ACHN (cell line): ENCODE measurements at regions not wholly inside any gene's neighbourhood (a gene's known extent, or its start where the extent isn't known, plus 50 kb on each side); places are given as distances from the start of the nearest gene placed in this dataset.
A peak's percentile ranks its signal among the peaks of the same experiment; 100 is the strongest.

Source experiments
- DNase-seq: peaks from one replicate; pipeline ENCODE4 v3.0.0-alpha.2; 2015
- in situ Hi-C: cut with HindIII; loops from 2 replicates; pipeline ENCODE4 v1.10.0; 2017; ENCODE audit warnings: low sequenced_read_pairs, low pct_ligation_motif_present, low pct_unique_long_range_greater_than_20kb

DNA sequence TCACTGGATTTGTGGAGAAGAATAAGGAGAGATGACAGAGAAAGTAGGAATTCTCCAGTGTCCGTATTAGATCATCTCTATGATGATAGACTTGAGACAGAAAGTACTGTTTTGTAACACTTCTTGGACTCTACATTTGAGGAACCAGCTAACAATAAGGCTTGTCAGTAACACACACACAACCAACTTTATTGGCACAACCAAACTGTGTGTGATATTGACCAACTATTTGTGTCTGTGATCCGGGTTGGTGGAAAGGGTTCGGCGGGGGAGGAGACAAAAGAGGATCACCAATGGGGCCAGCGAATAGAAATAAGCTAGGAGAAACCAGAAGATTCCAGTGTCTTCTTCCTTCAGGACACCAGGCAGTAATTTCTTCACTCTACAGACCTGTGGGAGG lies 79.8 kb downstream of the MARCHF4 start:
- in situ Hi-C loops, result no loop called here

DNA sequence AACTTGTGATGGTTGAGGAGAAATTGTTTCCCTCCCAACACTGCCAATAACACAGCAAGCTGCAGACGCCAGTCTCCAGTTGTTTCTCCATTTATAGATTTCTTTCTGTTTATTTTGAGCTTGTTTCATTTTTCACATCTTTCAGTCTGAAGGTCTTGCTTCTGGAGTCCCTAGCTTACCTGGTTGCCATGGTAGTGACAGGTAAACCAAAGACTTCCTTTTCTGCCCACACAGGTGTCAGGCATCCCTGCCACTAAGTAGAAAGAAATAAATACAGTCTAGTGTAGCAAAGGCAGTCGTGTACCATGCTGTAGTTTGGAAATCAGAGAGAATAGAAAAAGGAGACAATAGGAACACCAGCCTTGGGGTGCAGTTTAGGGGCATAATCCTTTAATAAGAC lies 82.8 kb downstream of the MARCHF4 start:
- in situ Hi-C loops, result no loop called here
- no peak for DNase-seq

More for the DNA sequence above, 79.8 kb downstream of the MARCHF4 start:
- DNase-seq, result no peak

DNA sequence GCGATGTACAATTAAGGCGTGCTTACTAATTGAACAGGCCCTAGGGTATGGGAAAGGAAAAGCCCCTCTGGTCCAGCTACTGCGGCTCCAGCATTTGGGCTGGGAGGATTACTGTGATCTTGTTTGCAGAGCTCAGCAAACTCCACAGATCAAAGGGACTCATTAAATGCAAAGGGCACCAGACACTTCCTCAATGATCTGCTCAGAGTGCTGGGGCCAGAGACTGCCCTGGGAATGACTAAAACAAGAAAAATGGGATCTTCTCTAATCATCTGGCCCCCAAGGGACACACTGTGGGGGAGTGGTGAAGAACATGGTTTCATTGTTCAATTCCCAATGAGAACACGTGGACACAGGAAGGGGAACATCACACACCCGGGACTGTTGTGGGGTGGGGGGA lies 85.0 kb downstream of the MARCHF4 start:
- DNase-seq, result peak; percentile 24
- in situ Hi-C loops, result no loop called here

DNA sequence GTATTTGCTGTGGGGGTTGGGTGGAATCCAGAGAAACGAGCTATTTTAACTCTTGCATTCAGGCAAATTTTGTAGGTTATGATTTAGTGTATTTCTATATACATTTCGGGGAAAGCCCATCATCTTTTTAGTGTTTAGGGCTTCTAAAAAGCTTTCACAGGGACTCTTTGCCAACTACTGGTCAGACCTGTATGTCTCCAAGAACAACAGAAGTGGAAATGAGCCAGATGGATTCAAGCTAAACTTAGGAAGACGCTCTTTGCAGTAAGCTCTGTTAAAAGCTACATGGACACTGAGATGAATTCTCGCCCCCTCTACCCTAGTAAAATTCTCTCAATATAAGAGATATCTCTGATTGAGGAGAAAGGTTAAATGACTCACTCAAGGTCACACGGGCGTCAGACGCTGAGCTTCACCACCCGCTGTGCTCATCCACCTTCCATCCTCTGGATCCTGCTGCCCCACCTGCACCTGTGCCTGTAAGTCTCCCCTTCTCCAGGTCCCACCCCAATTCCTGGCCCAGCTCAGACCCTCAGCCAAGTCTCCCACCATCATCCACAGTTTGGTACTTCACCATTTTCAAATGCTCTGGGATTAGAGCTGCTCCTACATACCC lies 85.6 kb downstream of the MARCHF4 start:
- DNase-seq, result peak; percentile 44
- in situ Hi-C loops, result no loop called here

DNA sequence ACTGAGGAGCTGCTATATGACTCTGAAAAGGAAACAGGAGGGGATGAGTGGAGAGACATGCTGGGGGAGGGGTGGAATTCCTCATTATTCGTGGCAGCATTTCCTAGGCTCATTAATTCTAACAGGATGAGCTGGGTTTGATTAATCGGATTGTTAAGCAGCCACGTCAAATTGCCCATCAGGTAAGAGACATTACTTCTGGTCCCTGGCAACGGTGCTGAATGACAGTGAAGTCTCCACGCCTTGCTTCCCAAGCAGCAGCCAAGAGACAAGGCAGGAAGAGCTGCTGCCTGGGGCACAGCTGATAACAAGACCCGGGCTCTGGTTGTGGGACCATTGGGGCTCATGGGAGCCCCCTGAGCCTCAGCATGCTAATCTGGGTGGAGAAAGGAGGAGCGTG lies 86.6 kb downstream of the MARCHF4 start:
- in situ Hi-C loops, result no loop called here
- no peak for DNase-seq

DNA sequence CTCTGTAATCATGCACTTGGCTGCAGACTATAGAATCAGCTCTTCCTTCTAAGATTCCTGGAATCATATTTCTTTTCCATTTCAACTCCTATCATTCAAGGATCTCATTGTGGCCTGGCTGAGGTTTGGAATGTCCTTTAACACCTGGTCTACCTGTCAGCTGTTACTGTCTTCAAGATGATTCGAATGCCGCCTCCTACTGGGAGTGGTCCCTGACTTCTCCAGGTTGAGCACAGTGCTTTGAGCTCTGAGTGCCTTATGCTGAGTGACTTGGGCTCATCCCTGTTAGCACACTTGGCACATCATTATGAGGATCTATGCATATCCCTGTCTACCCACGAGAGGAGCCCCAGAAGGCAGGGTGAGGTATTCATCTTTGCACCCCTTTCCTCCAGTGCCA lies 87.6 kb downstream of the MARCHF4 start:
- no peak for DNase-seq
- in situ Hi-C loops, result no loop called here

DNA sequence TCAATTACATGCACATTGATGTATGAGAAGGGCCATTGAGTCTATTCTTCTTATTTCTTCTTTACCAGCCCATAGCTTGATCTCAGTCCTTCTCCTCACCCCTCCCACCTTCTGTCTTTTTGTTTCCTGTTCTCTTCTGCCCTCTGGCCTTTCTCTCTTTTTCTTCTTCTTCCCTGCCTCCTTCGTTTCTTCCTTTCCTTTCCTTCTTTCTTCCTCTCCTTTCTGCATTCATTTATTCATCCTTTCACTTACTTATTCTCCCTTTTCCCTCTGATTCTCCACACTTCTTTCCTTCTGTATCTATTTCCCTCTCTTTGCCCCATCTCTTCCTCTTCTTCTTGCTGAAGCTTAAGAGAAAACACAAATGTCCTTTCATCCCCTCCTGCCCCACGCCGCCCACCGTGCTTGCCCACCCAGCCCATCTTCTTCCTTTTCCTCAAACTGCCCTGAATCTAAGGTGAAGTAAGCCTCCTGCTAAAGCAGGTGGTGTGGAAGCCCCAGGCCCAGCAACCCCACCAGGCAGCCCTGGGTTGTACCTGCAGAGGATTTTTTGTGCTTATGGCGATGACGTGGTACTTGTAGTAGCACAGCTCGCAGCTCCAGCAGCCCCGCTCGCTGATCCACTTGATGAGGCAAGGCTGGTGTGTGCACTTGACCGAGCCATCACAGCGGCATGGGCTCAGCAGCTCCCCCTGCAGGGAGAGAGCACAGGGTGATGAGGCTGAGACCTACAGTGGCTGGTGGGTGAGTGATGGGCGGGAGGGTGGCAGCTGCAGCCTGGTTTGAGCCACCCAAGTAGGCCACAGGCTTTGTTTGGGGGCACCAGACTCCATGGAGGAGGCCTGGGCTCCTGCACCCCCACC lies 89.0 kb downstream of the MARCHF4 start:
- peak; percentile 45 for DNase-seq

DNA sequence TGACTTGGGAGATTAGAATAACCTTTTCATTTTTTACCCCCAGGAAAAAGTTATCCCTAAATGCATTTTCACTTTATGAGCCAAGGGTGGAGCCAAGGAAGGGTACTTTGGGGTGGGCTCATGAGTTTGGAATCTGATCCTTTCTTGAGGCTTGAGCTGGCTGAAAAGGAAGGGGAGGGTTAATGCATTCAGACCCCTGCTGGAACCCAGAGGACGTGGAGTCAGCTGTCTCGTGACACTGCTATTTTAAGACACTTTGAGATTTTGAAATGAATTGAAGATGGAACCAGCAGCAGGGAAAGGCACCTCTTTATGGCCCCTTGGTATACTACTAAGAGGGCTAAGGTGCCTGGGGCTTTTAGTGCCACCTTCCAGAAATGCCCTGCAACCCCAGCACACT lies 90.4 kb downstream of the MARCHF4 start:
- in situ Hi-C loops, result no loop called here
- DNase-seq, result no peak

More for the DNA sequence above, 89.0 kb downstream of the MARCHF4 start:
- in situ Hi-C loops, result no loop called here

DNA sequence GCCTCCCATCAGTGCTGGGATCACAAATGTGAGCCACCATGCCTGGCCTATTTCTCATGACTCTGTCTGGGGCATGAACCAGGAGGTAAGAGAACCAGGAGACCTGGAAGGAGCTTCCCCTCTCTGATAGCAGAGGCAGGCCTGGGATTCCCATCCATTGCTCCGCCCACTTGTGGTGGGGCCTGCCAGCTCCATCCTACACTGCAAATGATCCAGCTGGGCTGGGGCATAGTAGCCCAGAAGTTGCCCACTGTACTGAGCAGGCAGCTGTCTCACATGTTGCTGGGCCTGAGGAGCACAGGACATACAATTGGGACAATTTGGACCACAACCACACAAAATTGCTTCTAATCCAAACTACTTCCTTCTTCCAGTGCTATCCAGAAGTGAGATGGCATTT lies 91.0 kb downstream of the MARCHF4 start:
- no peak for DNase-seq
- in situ Hi-C loops, result no loop called here

DNA sequence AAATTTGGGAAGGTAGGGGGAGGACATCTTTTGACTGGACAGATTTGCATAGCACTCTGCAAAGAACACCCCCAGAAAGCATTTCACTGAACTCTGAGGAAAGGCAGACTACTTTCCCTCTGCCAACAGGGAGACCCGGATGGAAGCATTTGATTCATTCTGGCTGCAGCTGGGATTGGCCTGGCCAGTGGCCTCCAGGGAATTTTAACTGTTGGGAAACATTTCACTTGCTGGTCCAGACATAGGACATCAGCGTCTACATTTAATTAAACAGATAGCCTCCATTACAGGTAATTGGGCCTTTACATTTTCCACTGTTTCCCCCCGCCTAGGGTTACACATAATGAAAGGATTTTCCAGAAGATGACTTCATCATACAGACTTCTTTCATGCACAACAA lies 92.8 kb downstream of the MARCHF4 start:
- in situ Hi-C loops, result no loop called here
- DNase-seq, result no peak

DNA sequence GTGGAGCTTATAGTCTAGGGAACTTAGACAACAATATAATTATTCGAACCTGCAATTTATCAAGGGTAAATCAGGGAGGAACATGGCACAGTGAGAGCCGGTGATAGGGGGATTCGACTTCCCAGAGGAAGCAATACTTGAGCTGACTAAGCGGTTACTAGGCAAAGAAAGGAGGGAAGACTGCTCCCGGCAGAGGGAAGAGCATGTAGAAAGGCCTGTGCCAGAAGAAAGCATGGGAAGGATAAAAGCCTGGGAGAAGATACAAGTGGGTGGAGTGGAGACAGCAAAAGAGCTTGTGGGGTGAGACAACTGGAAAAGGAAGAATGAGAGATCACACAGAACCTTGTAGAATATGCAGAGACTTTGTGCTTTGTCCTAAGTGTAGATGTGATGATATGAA lies 93.3 kb downstream of the MARCHF4 start:
- in situ Hi-C loops, result no loop called here
- no peak for DNase-seq

DNA sequence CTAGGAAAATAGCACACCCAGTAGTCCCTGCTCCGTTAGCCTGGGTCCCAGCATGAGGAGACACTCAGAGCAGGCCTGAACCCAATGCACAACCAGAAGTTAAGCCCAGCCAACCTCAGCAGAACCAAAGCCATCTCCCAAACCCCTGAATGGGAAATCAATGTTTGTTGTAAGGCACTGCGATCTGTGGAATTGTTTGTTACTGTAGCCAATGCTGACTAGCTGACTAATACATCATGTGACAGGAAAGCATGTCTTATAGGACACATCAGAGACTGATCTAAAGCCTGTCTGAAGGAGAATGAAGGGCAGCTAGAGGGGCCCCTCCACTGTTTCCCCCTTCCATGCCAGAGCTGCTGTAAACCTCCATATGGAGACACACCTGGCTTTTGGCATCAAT lies 96.4 kb downstream of the MARCHF4 start:
- in situ Hi-C loops, result no loop called here
- DNase-seq, result no peak

DNA sequence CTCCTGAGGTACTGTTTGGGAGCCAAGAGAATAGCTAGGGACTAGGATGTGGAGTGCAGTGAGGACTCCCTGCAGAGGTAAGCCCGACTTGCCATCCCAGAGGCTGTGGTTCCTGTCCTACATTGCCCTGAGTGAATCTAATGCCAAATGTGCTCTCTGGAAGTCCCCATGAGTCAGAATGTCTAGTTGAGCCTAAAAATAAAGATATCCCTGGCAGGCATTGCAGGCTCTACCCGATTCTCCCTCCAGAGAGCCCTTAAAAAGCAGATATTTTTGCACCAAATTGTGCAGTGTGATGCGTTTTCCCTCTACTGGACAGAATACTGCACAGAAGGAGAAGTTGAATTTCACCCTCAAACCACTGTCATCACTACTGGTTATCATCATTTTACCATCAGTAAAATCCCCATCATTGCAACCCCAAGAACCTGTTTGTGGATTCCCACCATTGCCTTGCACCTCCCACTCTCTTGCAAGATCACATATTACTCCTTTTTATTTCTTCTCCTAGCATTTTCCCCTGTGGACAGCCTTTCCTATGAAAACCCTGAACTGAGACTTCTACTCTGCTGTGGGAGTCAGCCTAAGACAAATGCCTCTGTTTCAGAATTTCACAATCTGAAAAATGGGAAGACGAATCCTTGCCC lies 98.0 kb downstream of the MARCHF4 start:
- DNase-seq, result no peak
- in situ Hi-C loops, result no loop called here

DNA sequence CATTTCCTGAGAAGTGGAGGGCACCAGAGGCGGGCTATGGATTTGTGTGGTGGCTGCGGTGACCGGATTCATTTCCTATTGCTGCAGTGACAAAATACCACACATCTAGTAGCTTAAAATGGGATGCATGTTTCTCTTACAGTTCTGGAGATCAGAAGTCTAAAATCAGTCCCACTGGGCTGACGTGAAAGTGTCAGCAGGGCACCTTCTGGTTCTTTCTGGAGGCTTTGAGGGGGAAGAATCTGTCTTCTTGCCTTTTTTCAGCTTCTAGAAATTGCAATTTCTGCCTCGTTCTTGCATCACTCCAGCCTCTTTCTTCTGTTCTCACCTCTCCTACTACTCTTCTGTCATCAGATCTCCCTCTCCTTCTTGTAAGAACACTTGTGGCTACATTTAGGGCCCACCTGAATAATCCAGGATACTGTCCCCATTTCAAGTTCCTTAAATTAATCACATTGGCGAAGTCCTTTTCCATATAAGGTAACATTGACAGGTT lies 111.2 kb downstream of the MARCHF4 start:
- in situ Hi-C loops, result no loop called here
- DNase-seq, result no peak

DNA sequence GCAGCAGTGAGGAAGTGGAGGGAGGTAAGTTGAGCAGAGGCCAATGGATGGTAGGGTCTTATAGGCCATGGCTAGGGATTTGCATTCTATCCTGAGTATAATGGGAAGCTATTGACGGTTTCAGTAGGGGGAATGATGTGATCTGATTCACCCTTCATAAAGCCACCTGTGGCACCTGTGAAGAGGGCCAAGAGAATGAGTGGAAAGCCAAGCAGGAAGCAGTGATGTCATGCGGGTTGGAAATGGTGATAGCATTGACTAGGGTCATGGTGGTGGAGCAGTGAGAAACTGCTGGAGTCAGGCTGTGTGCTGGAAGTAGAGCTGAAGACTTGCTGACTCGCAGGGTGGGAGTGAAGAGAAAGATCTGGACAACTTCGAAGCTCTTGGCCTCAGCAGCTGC lies 111.7 kb downstream of the MARCHF4 start:
- in situ Hi-C loops, result no loop called here
- no peak for DNase-seq

DNA sequence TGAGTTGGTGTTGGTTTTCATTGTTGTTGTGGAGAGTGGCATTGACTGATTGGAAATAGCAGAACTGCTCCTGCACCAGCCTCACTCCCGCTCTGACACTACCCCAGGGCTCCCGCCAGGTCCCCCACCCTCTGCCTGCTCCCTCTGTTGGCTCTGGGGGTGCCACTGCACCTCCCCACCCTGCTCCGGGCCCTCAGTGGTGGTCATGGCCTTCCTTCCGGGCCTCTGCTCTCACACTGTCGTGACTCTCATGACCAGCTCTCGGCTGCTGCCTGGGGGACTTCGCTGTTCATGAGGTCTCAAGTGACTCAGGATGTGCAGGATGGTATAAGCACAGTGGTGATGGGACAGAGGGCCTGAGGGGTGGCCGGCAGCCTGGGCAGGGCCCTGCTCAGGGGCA lies 113.2 kb downstream of the MARCHF4 start:
- in situ Hi-C loops, result no loop called here
- DNase-seq, result no peak

DNA sequence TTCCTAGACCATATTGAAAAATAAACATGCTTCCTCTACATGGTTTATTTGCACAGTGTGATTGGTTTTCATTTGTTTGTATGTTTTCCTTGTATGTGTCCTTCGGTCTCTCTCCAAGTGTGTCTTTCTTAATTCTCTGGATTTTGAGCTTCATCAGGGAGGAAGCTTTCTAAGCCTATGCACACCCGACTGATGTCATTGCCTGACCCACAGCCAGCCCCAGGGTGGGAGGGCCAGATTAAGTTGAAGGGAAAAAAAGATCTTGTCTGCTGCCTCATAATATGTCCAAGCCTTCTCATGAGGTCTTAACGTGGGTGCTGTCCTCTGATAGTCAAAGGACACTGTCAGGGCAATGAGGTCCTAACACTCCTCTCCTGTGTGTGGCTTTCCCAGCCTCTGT lies 115.2 kb downstream of the MARCHF4 start:
- in situ Hi-C loops, result no loop called here
- DNase-seq, result no peak
